HL-60 (cell line): ENCODE measurements at regions not wholly inside any gene's neighbourhood (a gene's known extent, or its start where the extent isn't known, plus 50 kb on each side); places are given as distances from the start of the nearest gene placed in this dataset.

Experiments used
- DNase-seq, 2 experiments: peaks; one replicate each; pipeline ENCODE4 v3.0.0-alpha.2; 2010 to 2020; ENCODE audit warnings: low read depth in 1 of 2, low spot score in 1 of 2
- H3K27ac ChIP-seq: fragments of 250-450 bp; sonication (Bioruptor Pico); replicated peaks from 2 replicates; pipeline ENCODE4 v1.5.1; 2020; ENCODE audit warnings: mild to moderate bottlenecking, moderate library complexity
- H3K27me3 ChIP-seq: fragments of 250-450 bp; sonication (Bioruptor Pico); 2 replicates; pipeline ENCODE4 v1.5.1; 2021; ENCODE audit warnings: mild to moderate bottlenecking, moderate library complexity; ENCODE audit not compliant: insufficient read depth, poor library complexity, severe bottlenecking
- H3K4me3 ChIP-seq: replicated peaks from 2 replicates; pipeline ENCODE4 v1.5.1; 2011; ENCODE audit warnings: mild to moderate bottlenecking, control low read depth, low read length; ENCODE audit not compliant: insufficient read depth
- CTCF ChIP-seq: IDR thresholded peaks from one replicate; pipeline ENCODE4 v1.5.1; 2011; ENCODE audit warnings: low read length, control low read depth, inconsistent platforms; ENCODE audit not compliant: insufficient read depth
- GABPA ChIP-seq: IDR thresholded peaks from 2 replicates; pipeline ENCODE4 v1.6.1; 2012; ENCODE audit warnings: low read depth
- POLR2AphosphoS5 ChIP-seq: IDR thresholded peaks from 2 replicates; pipeline ENCODE4 v1.6.1; 2012; ENCODE audit warnings: low read depth
- REST ChIP-seq: IDR thresholded peaks from 2 replicates; pipeline ENCODE4 v1.6.1; 2012; ENCODE audit warnings: low read depth; ENCODE audit not compliant: insufficient replicate concordance
- SPI1 ChIP-seq: IDR thresholded peaks from 2 replicates; pipeline ENCODE4 v1.6.1; 2012; ENCODE audit warnings: low read depth, mild to moderate bottlenecking, borderline replicate concordance

DNA sequence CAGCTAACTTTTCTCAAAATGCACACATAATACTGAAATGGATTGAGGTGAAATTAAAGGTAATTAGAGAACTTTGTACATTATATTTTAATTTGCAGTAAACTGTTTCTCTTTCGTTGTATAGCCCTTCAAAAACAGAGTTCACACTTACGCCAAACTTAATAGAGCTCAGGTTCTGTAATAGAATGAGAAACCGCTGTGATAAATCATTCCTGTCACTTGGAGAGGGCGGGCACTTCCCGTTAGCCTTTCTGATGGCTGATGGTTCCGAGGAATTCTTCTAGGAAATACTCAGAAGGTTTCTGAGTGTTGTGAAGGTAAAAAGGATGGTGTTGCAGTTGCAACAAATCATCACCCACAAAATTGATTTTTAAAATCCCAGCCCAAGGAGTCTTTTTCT is 155.8 kb upstream of the ALKAL2 start:
- DNase-seq = no peak
- H3K27ac ChIP-seq = no peak overlapping the region
- TF ChIP-seq SPI1 (no peak), POLR2AphosphoS5 (no peak), CTCF (no peak), GABPA (no peak), REST (no peak)
- no peak overlapping the region for H3K4me3 ChIP-seq
- no peaks in the 10 kb centered on the region for H3K27me3 ChIP-seq

GRCh38 chr2:443216-443615 is 155.3 kb upstream of the ALKAL2 start:
- H3K27me3 ChIP-seq = no peaks in the 10 kb centered on the region
- TF ChIP-seq CTCF (no peak), GABPA (no peak), POLR2AphosphoS5 (no peak), REST (no peak), SPI1 (no peak)

GRCh38 chr2:441258-442022 is 153.5 kb upstream of the ALKAL2 start:
- Histone ChIP-seq H3K27me3 (no peaks in the 10 kb centered on the region), H3K4me3 (no peak overlapping the region), H3K27ac (no peak overlapping the region)
- TF ChIP-seq REST (no peak), POLR2AphosphoS5 (no peak), CTCF (no peak), GABPA (no peak)
- DNase-seq = no peak

More at GRCh38 chr2:443216-443615, 155.3 kb upstream of the ALKAL2 start:
- Histone ChIP-seq H3K27ac (no peak overlapping the region), H3K4me3 (no peak overlapping the region)
- no peak for DNase-seq
